ENCODE measurements at regions not wholly inside any gene's neighbourhood (a gene's known extent, or its start where the extent isn't known, plus 50 kb on each side); places are given as distances from the start of the nearest gene placed in this dataset.
"Not testable (repeated sequence)": the region's sequence is repeated elsewhere in the genome, so short reads cannot be mapped to it uniquely, and the experiment has no call there.

DNA sequence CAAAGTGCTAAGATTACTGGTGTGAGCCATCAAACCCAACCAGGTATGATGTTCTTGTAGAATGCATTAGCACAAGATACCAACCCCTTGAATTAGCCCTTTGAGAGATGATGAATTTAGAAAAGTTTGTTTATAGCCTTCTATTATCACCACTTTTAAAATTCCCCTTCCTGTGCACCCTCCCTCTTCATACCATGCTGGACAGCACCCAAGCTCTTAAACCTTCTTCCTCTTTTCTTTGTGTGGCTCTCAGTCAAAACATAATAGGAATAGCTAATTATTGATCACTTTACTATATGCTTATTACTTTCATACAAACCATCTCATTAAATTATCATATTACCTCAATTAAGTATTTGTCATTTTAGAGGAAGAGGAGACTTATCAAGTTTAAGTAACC is 87.6 kb upstream of the TMED7 start:
- H3K36me3 Mint-ChIP-seq (ENCODE audit: low read depth) = no peaks in the 10 kb centered on the region
- H3K27ac Mint-ChIP-seq = no peak overlapping the region
- CTCF ChIA-PET = no interaction called here
- H3K4me1 Mint-ChIP-seq = no peaks in the 10 kb centered on the region
- no peaks in the 10 kb centered on the region for H3K9me3 Mint-ChIP-seq
- POLR2A ChIA-PET = no interaction called here
- DNase-seq = no peak
- peaks cover 15% of the 10 kb centered on the region for H3K27me3 Mint-ChIP-seq
- no peak overlapping the region for H3K4me3 Mint-ChIP-seq

- DNase-seq = no peak
- H3K27me3 Mint-ChIP-seq = peaks cover 6% of the 10 kb centered on the region
- CTCF ChIA-PET = no interaction called here
- no peaks in the 10 kb centered on the region for H3K4me1 Mint-ChIP-seq
- no peaks in the 10 kb centered on the region for H3K36me3 Mint-ChIP-seq (ENCODE audit: low read depth)
- POLR2A ChIA-PET = no interaction called here
- H3K4me3 Mint-ChIP-seq = no peak overlapping the region
- H3K27ac Mint-ChIP-seq = no peak overlapping the region
- H3K9me3 Mint-ChIP-seq = no peaks in the 10 kb centered on the region
Observed at GRCh38 chr5:115709585-115709984, 83.7 kb upstream of the TMED7 start.

DNA sequence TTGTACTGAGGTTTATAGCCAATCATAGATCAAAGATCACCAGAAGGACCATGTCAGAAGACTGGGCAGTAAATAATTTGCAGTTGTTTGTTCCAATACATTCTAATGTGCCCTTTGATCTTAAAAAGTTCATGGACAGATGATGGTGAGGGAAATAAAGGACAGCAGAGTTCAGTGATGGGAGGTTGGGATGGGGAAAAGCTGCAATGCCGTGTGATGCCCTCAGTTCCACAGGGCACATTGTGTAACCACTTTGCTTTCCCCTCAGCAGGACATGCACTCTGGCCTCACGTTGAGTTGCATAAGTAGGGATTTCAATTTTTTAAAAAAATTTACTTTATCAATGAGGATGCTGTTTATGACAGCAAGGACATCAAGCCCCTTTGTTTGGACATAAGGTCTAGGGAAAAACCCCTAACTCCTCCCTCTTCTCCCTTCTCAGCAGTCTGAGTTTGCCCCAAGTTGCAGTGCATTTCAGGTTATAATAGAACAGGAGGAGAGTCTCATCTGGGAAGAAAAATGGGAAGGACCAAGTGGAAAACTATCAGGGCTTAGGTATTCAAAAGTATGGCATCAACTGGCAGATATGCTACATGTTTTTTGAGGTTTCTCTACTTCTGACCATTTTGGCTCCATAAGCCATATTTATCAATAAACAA is 83.1 kb upstream of the TMED7 start:
- POLR2A ChIA-PET = no interaction called here
- no peak overlapping the region for H3K27ac Mint-ChIP-seq
- H3K4me1 Mint-ChIP-seq = no peaks in the 10 kb centered on the region
- no peak for DNase-seq
- CTCF ChIA-PET = no interaction called here
- peaks cover 6% of the 10 kb centered on the region for H3K27me3 Mint-ChIP-seq
- H3K36me3 Mint-ChIP-seq (ENCODE audit: low read depth) = no peaks in the 10 kb centered on the region
- H3K4me3 Mint-ChIP-seq = no peak overlapping the region
- H3K9me3 Mint-ChIP-seq = no peaks in the 10 kb centered on the region

DNA sequence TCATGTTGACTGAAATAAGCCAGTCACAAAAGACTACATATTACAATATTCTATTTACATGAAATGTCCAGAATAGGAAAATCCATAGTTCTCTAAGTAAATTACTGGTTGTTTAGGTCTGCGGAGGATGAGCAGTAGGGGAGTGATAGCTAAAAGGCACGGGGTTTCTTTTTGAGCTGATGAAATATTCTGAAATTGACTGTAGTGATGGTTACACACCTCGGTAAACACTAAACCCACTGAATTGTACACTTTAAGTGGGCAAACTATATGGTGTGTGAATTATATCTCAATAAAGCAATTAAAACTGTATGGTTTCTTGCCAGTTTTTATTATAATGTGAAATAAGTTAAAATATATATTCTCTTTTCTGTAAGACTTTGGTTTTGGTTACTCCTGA is 77.7 kb upstream of the TMED7 start:
- no peaks in the 10 kb centered on the region for H3K4me1 Mint-ChIP-seq
- ChIA-PET CTCF (interaction anchor here (0.5 kb wide), 1 partner anchor 1963 kb away, joined by 4 read pairs; no protein-coding TSS in a partner anchor), POLR2A (no interaction called here)
- H3K9me3 Mint-ChIP-seq = no peaks in the 10 kb centered on the region
- H3K4me3 Mint-ChIP-seq = no peak overlapping the region
- DNase-seq = no peak
- no peaks in the 10 kb centered on the region for H3K36me3 Mint-ChIP-seq (ENCODE audit: low read depth)
- H3K27ac Mint-ChIP-seq = no peak overlapping the region
- H3K27me3 Mint-ChIP-seq = peaks cover 9% of the 10 kb centered on the region

GRCh38 chr5:115702025-115702424 is 76.2 kb upstream of the TMED7 start:
- POLR2A ChIA-PET = no interaction called here
- H3K27ac Mint-ChIP-seq = no peak overlapping the region
- H3K4me3 Mint-ChIP-seq = no peak overlapping the region
- H3K4me1 Mint-ChIP-seq = no peaks in the 10 kb centered on the region
- no peaks in the 10 kb centered on the region for H3K36me3 Mint-ChIP-seq (ENCODE audit: low read depth)
- no peak for DNase-seq
- no peaks in the 10 kb centered on the region for H3K9me3 Mint-ChIP-seq
- peaks cover 11% of the 10 kb centered on the region for H3K27me3 Mint-ChIP-seq
- CTCF ChIA-PET = no interaction called here

DNA sequence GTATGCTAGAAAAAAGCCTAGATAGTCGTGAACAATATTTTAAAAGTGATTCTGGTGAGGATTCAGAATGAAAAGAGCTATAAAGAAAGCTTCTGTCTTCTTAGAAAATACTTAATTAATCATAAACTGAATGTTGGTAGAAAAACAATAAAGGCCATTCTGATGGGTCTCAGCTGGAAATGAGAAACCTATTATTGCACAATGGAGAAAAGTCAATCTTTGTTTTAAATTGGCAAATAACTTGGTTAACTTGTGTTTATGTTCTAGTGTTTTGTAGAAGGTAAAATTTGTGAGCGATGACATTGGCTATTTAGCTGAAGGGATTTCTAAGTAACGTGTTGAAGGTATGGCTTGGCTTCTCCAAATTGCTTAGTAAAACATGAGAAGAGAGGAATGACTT is 74.1 kb upstream of the TMED7 start:
- no peaks in the 10 kb centered on the region for H3K4me1 Mint-ChIP-seq
- H3K27me3 Mint-ChIP-seq = peaks cover 7% of the 10 kb centered on the region
- DNase-seq = no peak
- no peaks in the 10 kb centered on the region for H3K9me3 Mint-ChIP-seq
- POLR2A ChIA-PET = no interaction called here
- H3K36me3 Mint-ChIP-seq (ENCODE audit: low read depth) = no peaks in the 10 kb centered on the region
- CTCF ChIA-PET = no interaction called here
- no peak overlapping the region for H3K27ac Mint-ChIP-seq
- no peak overlapping the region for H3K4me3 Mint-ChIP-seq

DNA sequence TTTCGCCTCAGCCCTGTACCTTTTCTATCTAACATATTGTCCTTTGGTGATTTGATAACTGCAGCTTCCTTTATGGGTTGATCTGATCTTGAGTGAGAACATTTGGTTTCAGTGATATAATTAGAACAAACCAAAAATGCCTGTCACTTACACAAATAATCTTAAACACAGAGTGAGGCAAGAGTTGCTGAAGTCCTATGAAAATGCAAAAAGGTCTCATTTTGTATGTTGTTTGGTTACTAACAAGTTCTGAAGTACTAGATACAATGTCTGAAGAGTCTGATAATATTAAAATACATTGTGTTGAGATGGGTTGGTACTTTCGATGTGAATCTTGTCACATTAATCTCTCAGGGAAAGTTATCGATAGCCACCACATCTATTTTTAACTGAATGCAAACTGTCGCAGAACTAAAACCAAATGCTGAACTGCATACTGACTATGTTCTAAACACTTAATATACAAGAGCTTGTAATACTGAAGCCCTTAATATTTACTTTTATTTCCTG is 70.4 kb upstream of the TMED7 start:
- peaks cover 6% of the 10 kb centered on the region for H3K27me3 Mint-ChIP-seq
- ChIA-PET POLR2A (no interaction called here), CTCF (no interaction called here)
- H3K4me1 Mint-ChIP-seq = no peaks in the 10 kb centered on the region
- H3K27ac Mint-ChIP-seq = no peak overlapping the region
- H3K4me3 Mint-ChIP-seq = no peak overlapping the region
- no peaks in the 10 kb centered on the region for H3K9me3 Mint-ChIP-seq
- H3K36me3 Mint-ChIP-seq (ENCODE audit: low read depth) = no peaks in the 10 kb centered on the region
- DNase-seq = no peak

- no peak overlapping the region for H3K4me3 Mint-ChIP-seq
- no peak for DNase-seq
- H3K36me3 Mint-ChIP-seq (ENCODE audit: low read depth) = no peaks in the 10 kb centered on the region
- no peaks in the 10 kb centered on the region for H3K4me1 Mint-ChIP-seq
- no peak overlapping the region for H3K27ac Mint-ChIP-seq
- H3K27me3 Mint-ChIP-seq = peaks cover 4% of the 10 kb centered on the region
- no peaks in the 10 kb centered on the region for H3K9me3 Mint-ChIP-seq
- POLR2A ChIA-PET = no interaction called here
- CTCF ChIA-PET = no interaction called here
Observed at GRCh38 chr5:115695310-115695880, 69.6 kb upstream of the TMED7 start.

DNA sequence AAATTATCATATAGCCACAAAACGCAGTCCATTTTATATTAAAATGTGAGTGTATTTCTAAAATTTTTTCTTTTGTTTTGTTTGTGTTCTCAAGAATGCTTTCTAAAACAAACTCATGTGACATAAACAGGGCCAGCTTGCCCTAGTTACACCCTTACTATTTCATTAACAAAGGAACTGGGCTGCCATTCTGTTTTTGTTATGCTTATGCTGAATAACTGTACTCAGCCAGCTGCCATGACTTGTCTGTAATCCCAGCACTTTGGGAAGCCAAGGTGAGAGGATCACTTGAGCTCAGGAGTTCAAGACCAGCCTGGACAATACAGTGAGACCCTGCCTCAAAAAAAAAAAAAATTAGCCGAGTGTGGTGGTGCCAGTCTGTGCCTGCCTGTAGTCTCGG is 66.0 kb upstream of the TMED7 start:
- not testable (repeated sequence) for H3K4me3 Mint-ChIP-seq

DNA sequence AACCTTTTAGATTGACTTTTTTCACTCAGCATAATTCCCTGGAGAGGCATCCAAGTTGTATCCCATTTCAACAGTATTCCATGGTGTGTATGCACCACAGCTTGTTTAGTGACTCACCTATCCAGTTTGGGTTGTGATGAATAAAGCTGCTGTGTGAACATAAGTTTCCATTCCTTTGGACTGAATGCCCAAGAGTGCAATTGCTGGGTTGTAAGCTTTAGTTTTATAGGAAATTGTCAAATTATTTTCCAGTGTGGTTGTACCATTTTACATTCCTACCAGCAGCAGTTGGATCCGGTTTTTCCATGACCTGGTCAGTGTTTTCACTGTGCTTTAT is 60.9 kb upstream of the TMED7 start:
- ChIA-PET CTCF (no interaction called here), POLR2A (no interaction called here)
- no peak overlapping the region for H3K4me3 Mint-ChIP-seq
- H3K9me3 Mint-ChIP-seq = no peaks in the 10 kb centered on the region
- H3K27me3 Mint-ChIP-seq = peaks cover 24% of the 10 kb centered on the region
- DNase-seq = no peak
- no peaks in the 10 kb centered on the region for H3K4me1 Mint-ChIP-seq
- H3K36me3 Mint-ChIP-seq (ENCODE audit: low read depth) = no peaks in the 10 kb centered on the region
- no peak overlapping the region for H3K27ac Mint-ChIP-seq

More for the DNA sequence above, 66.0 kb upstream of the TMED7 start:
- POLR2A ChIA-PET; DNase-seq; H3K36me3 Mint-ChIP-seq (ENCODE audit: low read depth); H3K4me1 Mint-ChIP-seq; CTCF ChIA-PET; H3K27ac Mint-ChIP-seq; H3K9me3 Mint-ChIP-seq; H3K27me3 Mint-ChIP-seq: not testable (repeated sequence)

GRCh38 chr5:115686051-115686737 is 60.4 kb upstream of the TMED7 start:
- POLR2A ChIA-PET = no interaction called here
- no peaks in the 10 kb centered on the region for H3K36me3 Mint-ChIP-seq (ENCODE audit: low read depth)
- CTCF ChIA-PET = no interaction called here
- no peaks in the 10 kb centered on the region for H3K4me1 Mint-ChIP-seq
- no peak overlapping the region for H3K27ac Mint-ChIP-seq
- DNase-seq = no peak
- H3K9me3 Mint-ChIP-seq = no peaks in the 10 kb centered on the region
- H3K4me3 Mint-ChIP-seq = no peak overlapping the region
- H3K27me3 Mint-ChIP-seq = peaks cover 24% of the 10 kb centered on the region

DNA sequence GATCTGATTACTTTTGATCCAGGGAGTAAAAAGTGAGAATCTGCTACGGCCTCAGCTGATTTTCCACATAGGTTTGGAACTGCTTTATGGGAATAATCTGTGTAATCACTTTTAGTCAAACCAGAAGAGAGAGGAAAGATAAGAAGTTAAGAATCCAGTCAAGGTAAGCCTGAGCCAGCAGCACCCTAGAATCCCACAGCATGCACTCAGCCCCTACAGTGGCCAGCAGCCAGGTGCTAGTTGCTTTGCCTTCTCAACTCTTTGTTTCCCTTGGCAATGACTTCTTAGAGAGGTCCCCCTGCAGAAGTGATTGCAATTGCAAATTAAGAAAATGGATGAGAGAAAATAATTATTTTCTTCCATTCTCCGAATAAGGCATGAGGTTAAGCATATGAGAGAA is 59.7 kb upstream of the TMED7 start:
- no peak for DNase-seq
- no peaks in the 10 kb centered on the region for H3K4me1 Mint-ChIP-seq
- H3K27ac Mint-ChIP-seq = no peak overlapping the region
- CTCF ChIA-PET = no interaction called here
- no peaks in the 10 kb centered on the region for H3K36me3 Mint-ChIP-seq (ENCODE audit: low read depth)
- no peaks in the 10 kb centered on the region for H3K9me3 Mint-ChIP-seq
- H3K27me3 Mint-ChIP-seq = peaks cover 24% of the 10 kb centered on the region
- H3K4me3 Mint-ChIP-seq = no peak overlapping the region
- POLR2A ChIA-PET = no interaction called here

DNA sequence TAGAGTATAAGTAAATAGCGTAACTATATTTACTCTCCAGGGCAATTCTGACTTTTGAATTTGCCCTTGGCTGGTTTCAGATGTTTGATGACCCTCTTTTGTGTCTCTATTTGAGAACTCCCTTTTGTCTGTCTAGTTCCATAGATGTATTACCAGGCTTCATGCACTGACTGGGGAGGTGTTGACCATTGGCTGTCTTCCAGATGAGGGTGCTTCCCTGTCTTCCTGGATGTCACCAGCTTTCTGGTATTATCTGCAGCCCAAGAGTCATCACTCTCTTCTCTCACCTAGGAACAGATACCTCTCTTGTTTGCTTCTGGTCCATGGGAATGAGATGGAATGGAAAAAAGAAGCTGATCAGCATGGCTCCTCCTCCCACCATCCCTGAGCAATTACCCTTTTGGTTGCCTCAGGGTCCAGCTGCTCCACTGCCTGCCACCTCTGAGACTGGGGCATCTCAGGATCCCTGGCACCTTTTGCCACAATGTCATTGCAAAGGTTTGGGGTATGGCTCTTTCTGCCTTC is 58.7 kb upstream of the TMED7 start:
- POLR2A ChIA-PET = no interaction called here
- H3K27me3 Mint-ChIP-seq = peaks cover 24% of the 10 kb centered on the region
- no peaks in the 10 kb centered on the region for H3K4me1 Mint-ChIP-seq
- DNase-seq = no peak
- no peaks in the 10 kb centered on the region for H3K36me3 Mint-ChIP-seq (ENCODE audit: low read depth)
- H3K4me3 Mint-ChIP-seq = no peak overlapping the region
- H3K9me3 Mint-ChIP-seq = no peaks in the 10 kb centered on the region
- no peak overlapping the region for H3K27ac Mint-ChIP-seq
- CTCF ChIA-PET = no interaction called here

DNA sequence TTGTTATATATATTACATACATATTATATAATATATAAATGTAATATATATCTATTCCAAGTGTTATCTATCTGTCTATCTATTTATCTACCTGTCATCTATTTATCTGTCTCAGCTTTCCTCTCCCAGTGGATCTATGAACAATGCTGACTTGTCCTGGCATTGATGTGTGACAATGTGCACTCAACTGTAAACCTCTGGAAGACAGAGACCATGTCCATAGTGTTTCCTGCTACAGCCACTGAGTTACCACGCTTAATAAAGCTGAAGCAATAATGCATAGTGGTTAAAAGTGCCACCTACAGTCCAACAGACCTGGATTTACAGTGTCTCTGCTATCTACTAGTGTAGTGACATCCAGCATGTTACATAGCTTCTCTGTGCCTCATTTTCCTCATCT is 57.2 kb upstream of the TMED7 start:
- Mint-ChIP-seq H3K27me3 (peaks cover 21% of the 10 kb centered on the region), H3K4me1 (no peaks in the 10 kb centered on the region), H3K9me3 (no peaks in the 10 kb centered on the region), H3K27ac (no peak overlapping the region), H3K36me3 (ENCODE audit: low read depth) (no peaks in the 10 kb centered on the region), H3K4me3 (no peak overlapping the region)
- CTCF ChIA-PET = no interaction called here
- POLR2A ChIA-PET = no interaction called here
- DNase-seq = no peak

Measured in activated CD4-positive, alpha-beta T cell treated with anti-CD3 and anti-CD28 coated beads, Interleukin-2, amount 10 ng/mL, durations not matched to agents 7 days and 5 days (primary cell).